Esophagus muscularis mucosa (tissue), 4 donors: ENCODE measurements at regions not wholly inside any gene's neighbourhood (a gene's known extent, or its start where the extent isn't known, plus 50 kb on each side); places are given as distances from the start of the nearest gene placed in this dataset.

Source experiments
- CTCF ChIP-seq, 3 experiments: fragments of 200-600 bp in 2 of 3; fragments of 450-650 bp in 1 of 3; sonication (generic) in 2 of 3; IDR thresholded peaks; one replicate each; pipeline ENCODE4 v1.5.1; 2017 to 2019; ENCODE audit warnings: antibody characterized with exemption in 3 of 3, mild to moderate bottlenecking in 2 of 3, moderate library complexity in 1 of 3
- EP300 ChIP-seq: sonication (generic); formaldehyde crosslinking; IDR thresholded peaks from one replicate; pipeline ENCODE4 v1.6.1; 2017; ENCODE audit warnings: antibody characterized with exemption
- POLR2A ChIP-seq: fragments of 450-650 bp; IDR thresholded peaks from one replicate; pipeline ENCODE4 v1.6.1; 2017; ENCODE audit warnings: antibody characterized with exemption, moderate library complexity, mild to moderate bottlenecking, low read depth
- POLR2AphosphoS5 ChIP-seq, 2 donors: sonication (generic); formaldehyde crosslinking; IDR thresholded peaks; one replicate each; pipeline ENCODE4 v1.6.1; 2017; ENCODE audit warnings: antibody characterized with exemption in 2 of 2

GRCh38 chr2:208671886-208672680 is 265.5 kb downstream of the PTH2R start:
- no peak for TF ChIP-seq CTCF (IDR thresholded peaks at IDR 0.05)
- TF ChIP-seq EP300, result no peak
- no peak for TF ChIP-seq POLR2AphosphoS5 (IDR thresholded peaks at IDR 0.05)
- no peak for TF ChIP-seq POLR2A
